GM12874 (cell line): ENCODE measurements at regions not wholly inside any gene's neighbourhood (a gene's known extent, or its start where the extent isn't known, plus 50 kb on each side); places are given as distances from the start of the nearest gene placed in this dataset.

Experiments used
- TF ChIP-seq, protein P1 (sequence below): IDR thresholded peaks from 2 replicates; pipeline ENCODE4 v1.5.1; 2011; ENCODE audit warnings: low read depth, mild to moderate bottlenecking, control low read depth, low read length, moderate library complexity; ENCODE audit not compliant: insufficient read depth

DNA sequence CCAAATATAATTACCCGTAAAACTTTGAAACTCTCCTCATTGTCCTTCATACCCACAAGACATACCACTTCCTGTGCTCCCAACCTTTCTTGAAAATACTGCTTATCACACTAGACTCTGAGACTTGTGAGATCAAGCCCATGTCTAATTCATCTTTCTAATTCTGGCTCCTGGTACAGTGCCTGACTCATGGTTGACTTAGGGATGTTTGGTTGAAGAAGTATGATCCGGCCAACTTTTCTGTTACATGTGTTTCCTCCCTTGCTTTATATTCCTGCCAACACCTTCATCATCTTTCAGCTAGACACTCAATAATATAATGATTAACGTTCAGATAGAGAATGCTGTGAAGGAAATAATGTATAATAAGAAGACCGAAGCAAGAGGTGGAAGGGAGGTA is 58.2 kb downstream of the MEX3B start:
- TF ChIP-seq, protein P1, sequence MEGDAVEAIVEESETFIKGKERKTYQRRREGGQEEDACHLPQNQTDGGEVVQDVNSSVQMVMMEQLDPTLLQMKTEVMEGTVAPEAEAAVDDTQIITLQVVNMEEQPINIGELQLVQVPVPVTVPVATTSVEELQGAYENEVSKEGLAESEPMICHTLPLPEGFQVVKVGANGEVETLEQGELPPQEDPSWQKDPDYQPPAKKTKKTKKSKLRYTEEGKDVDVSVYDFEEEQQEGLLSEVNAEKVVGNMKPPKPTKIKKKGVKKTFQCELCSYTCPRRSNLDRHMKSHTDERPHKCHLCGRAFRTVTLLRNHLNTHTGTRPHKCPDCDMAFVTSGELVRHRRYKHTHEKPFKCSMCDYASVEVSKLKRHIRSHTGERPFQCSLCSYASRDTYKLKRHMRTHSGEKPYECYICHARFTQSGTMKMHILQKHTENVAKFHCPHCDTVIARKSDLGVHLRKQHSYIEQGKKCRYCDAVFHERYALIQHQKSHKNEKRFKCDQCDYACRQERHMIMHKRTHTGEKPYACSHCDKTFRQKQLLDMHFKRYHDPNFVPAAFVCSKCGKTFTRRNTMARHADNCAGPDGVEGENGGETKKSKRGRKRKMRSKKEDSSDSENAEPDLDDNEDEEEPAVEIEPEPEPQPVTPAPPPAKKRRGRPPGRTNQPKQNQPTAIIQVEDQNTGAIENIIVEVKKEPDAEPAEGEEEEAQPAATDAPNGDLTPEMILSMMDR, result no peak

DNA sequence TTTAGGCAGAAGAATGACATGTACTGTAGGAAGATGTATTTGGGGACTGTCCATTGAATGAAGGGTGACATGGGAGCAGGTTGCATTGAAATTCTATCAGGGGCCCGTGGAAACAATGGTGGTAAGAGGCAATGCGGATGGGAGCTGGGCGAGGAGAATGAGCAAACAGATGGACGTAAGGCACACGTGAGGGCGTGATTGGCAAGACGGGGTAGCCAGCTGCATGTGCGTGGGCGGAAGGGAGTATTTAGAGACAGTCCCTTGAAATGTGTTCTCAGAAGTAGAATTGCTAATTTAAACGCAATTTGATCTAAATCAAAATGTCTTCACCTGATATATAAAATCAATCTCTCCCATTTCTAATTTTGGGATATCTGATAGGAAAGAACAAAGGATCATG is 62.3 kb downstream of the MEX3B start:
- TF ChIP-seq, protein P1, result no peak

DNA sequence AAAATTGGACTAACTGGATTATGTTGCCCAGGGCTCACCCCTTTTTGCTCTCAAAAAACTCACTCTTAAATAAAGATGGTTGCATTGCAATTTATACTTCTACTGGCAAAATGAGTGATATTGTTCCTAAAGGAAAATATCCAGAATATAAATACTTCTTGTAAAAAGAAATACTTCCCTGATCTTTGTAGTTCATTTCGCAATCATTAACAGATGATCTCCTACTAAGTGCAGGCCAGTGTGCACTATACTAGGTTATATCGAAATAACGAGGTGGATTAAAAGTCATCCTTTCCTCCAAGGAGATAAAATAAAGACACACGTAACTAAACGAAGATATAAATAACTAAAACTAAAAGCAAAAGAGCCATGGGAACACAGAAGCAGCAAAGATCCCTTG is 63.0 kb downstream of the MEX3B start:
- TF ChIP-seq, protein P1, result no peak

DNA sequence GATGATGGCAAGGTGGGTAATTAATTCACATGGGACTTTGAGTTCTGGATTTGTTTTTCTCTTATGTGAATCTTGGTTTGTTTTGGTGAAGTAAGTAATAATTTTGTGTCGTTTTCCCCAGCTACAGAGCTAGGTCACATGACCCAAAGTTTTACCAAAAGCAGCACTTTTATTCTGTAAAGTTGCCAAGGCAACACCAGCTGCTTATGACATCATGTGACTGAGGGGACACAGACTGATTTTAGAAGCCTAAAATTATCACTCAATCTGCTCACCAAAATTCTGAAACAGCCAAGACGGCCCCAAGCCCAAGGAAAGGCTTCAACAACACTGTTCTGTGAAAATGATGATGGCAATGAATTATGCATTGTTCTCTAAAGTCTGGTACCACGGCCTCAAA is 63.9 kb downstream of the MEX3B start:
- TF ChIP-seq, protein P1, result no peak

DNA sequence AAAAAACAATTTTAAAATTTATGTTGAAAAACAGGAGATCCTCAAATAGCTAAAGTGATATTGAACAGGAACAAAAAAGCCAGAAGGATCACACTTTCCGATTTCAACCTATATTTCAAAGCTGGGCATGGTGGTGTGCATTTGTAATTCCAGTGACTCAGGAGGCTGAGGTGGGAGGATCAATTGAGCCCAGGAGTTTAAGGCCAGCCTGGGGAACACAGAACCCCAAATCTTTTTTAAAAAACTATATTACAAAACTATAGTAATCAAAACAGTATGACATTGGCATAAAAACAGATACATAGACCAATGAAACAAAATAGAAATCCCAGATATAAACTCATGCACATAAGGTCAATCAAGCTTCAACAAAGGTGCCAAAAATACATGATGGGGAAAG is 68.4 kb downstream of the MEX3B start:
- TF ChIP-seq, protein P1, result no peak

DNA sequence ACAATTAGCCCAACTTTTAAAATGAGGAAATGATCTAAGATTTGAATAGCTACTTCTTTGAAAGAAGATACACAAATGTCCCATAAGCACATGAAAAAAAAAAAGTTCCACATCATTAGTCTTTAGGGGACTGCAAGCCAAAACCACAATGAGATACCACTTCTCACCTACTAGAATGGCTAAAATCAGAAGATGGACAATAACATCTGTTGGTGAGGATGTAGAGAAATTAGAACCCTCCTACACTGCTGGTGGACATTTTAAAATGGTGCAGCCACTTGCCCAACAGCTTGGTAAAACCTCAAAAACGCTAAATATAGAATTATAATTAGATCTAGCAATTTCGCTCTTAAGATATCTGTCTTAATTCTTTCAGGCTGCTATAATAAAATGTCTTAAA is 77.1 kb downstream of the MEX3B start:
- TF ChIP-seq, protein P1, result no peak

DNA sequence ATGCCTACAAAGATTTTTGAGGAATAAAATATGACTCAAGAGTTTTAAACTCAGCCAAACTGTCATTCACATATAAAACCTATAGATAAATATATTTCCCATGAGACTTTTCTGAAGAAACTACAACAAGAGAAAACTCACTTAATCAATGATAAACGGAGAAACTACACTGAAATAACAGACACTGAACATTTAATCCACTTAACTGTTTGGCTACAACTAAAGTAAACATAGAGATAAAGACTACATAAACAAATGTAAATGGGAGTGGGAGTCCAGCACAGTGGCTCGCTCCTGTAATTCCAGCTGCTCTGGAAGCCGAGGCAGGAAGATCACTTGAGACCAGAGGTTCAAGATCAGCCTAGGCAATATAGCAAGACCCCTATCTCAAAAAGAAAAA is 79.2 kb downstream of the MEX3B start:
- TF ChIP-seq, protein P1, result no peak

DNA sequence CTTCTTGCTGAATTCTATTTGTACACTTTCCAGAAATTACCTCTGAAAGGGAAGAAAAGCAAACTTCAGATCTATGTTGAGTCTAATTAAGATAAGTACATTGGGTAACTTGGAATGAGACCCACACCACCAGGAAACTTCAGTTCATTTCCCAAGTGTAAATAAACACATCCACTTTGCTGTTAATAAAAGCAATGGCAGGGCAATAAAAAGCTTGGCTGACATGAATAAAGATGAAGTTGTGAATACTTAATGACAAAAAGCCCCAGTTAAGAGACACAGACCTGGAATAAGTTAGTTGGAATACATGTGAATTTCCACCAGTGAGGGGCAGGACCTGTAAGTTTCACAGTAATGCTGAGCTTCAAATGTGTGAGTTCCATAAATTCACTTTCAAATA is 83.3 kb downstream of the MEX3B start:
- TF ChIP-seq, protein P1, result no peak
